Tibial nerve (tissue), 4 donors: ENCODE measurements at regions not wholly inside any gene's neighbourhood (a gene's known extent, or its start where the extent isn't known, plus 50 kb on each side); places are given as distances from the start of the nearest gene placed in this dataset.

Source experiments
- EP300 ChIP-seq, 2 donors: sonication (generic); formaldehyde crosslinking; IDR thresholded peaks; one replicate each; pipeline ENCODE4 v1.6.1; 2017; ENCODE audit warnings: antibody characterized with exemption in 2 of 2, mild to moderate bottlenecking in 1 of 2
- POLR2A ChIP-seq, 2 donors: fragments of 450-650 bp; IDR thresholded peaks; one replicate each; pipeline ENCODE4 v1.6.1; 2017; ENCODE audit warnings: antibody characterized with exemption in 2 of 2, mild to moderate bottlenecking in 2 of 2, moderate library complexity in 2 of 2
- TF ChIP-seq, protein P1 (sequence below), 5 experiments: fragments of 200-600 bp in 3 of 5; fragments of 450-650 bp in 2 of 5; sonication (generic) in 3 of 5; IDR thresholded peaks; one replicate each; pipeline ENCODE4 v1.5.1; 2016 to 2019; ENCODE audit warnings: antibody characterized with exemption in 5 of 5, mild to moderate bottlenecking in 3 of 5, moderate library complexity in 2 of 5

DNA sequence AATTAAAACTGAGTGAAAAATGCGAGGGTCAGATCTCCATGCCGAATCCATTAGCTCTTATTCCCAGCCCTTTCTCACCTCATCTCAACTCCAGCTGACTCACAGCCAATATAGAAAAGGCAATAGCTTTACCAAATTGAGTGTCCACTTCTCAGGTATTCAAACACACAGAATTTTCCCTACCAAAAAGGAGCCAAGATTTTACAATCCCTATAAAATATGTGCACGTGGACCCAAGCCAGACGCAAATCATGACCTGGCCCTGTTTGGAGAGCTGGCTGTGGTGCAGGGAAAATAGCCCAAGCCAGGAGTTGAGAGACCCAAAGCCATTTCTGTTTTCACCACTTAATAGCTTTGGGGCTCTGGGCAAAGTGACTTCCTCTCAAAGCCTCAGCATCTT lies 379.7 kb upstream of the AUTS2 start:
- TF ChIP-seq POLR2A (IDR thresholded peaks at IDR 0.05) (no peak), EP300 (IDR thresholded peaks at IDR 0.05) (no peak)
- TF ChIP-seq, protein P1, sequence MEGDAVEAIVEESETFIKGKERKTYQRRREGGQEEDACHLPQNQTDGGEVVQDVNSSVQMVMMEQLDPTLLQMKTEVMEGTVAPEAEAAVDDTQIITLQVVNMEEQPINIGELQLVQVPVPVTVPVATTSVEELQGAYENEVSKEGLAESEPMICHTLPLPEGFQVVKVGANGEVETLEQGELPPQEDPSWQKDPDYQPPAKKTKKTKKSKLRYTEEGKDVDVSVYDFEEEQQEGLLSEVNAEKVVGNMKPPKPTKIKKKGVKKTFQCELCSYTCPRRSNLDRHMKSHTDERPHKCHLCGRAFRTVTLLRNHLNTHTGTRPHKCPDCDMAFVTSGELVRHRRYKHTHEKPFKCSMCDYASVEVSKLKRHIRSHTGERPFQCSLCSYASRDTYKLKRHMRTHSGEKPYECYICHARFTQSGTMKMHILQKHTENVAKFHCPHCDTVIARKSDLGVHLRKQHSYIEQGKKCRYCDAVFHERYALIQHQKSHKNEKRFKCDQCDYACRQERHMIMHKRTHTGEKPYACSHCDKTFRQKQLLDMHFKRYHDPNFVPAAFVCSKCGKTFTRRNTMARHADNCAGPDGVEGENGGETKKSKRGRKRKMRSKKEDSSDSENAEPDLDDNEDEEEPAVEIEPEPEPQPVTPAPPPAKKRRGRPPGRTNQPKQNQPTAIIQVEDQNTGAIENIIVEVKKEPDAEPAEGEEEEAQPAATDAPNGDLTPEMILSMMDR (IDR thresholded peaks at IDR 0.05), result no peak
